Lower leg skin (tissue), 4 donors: ENCODE measurements at regions not wholly inside any gene's neighbourhood (a gene's known extent, or its start where the extent isn't known, plus 50 kb on each side); places are given as distances from the start of the nearest gene placed in this dataset.

Experiments
- DNase-seq, 2 donors: peaks; one replicate each; pipeline ENCODE4 v3.0.0-alpha.2; 2019; ENCODE audit warnings: low spot score in 2 of 2
- H3K4me3 ChIP-seq: fragments of 200-600 bp; sonication (generic); 2 replicates; pipeline ENCODE4 v1.5.1; 2017; ENCODE audit warnings: mild to moderate bottlenecking, low read depth; ENCODE audit not compliant: poor library complexity, severe bottlenecking
- POLR2A ChIP-seq, 2 donors: fragments of 450-650 bp; IDR thresholded peaks; one replicate each; pipeline ENCODE4 v1.6.1; 2016 to 2017; ENCODE audit warnings: antibody characterized with exemption in 2 of 2, mild to moderate bottlenecking in 1 of 2, moderate library complexity in 1 of 2
- WGBS, 2 donors: methylation state at CpG; one replicate each; pipeline ENCODE4 v1.1.5; 2018; 5-methylcytosine and 5-hydroxymethylcytosine counted together
- intact Hi-C: fragments of 100-400 bp; cut with DNase I; formaldehyde crosslinking; loops from one replicate; pipeline ENCODE4 v1.15.0; 2023; ENCODE audit warnings: low total_unique reads
- TF ChIP-seq, protein P1 (sequence below), 3 donors: fragments of 450-650 bp; IDR thresholded peaks; one replicate each; pipeline ENCODE4 v1.5.1; 2016; ENCODE audit warnings: antibody characterized with exemption in 3 of 3, mild to moderate bottlenecking in 3 of 3, moderate library complexity in 2 of 3

DNA sequence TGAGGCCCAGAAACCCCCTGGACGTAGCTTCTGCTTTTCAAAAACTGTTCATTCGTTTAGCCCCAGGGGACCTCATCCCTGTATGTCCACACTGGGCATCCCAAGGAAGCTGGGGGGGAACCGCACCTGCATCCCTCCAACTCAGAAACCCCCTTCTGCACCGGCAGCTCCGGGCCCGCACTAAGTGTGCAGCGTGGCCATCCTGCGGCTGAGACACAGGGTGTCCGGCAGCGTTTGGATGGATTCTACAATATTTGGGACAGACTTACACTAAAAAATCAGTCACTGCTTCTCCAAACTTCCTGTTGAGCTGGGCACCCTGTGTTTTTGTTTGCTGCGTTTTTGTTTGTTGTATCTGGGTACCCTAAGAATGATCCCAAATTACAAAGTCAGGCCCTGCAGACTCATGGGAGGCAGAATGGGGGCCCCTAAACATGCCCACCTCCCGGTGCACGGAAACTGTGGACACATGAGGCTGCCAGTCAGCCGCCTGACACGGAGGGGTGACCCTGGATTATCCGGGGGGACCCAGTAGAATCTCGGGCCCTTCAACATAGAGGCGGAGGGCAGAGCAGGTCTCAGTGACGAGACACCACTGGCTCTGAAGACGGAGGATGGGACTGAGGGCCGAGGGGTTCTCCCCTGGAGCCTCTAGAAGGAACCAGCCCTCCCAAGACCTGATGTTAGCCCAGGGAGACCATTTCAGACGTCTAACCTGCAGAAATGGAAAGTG, 88.2 kb upstream of the BHLHE23 start:
- 68 to 72% methylated on average over 22 of the region's 22 CpGs for WGBS, 2 donors
- no peak overlapping the region for H3K4me3 ChIP-seq
- no peak for TF ChIP-seq POLR2A (IDR thresholded peaks at IDR 0.05)
- TF ChIP-seq, protein P1, sequence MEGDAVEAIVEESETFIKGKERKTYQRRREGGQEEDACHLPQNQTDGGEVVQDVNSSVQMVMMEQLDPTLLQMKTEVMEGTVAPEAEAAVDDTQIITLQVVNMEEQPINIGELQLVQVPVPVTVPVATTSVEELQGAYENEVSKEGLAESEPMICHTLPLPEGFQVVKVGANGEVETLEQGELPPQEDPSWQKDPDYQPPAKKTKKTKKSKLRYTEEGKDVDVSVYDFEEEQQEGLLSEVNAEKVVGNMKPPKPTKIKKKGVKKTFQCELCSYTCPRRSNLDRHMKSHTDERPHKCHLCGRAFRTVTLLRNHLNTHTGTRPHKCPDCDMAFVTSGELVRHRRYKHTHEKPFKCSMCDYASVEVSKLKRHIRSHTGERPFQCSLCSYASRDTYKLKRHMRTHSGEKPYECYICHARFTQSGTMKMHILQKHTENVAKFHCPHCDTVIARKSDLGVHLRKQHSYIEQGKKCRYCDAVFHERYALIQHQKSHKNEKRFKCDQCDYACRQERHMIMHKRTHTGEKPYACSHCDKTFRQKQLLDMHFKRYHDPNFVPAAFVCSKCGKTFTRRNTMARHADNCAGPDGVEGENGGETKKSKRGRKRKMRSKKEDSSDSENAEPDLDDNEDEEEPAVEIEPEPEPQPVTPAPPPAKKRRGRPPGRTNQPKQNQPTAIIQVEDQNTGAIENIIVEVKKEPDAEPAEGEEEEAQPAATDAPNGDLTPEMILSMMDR (IDR thresholded peaks at IDR 0.05), result no peak
- peak in 1 of 2 donors; percentile 50 for DNase-seq
- intact Hi-C loops, result no loop called here

DNA sequence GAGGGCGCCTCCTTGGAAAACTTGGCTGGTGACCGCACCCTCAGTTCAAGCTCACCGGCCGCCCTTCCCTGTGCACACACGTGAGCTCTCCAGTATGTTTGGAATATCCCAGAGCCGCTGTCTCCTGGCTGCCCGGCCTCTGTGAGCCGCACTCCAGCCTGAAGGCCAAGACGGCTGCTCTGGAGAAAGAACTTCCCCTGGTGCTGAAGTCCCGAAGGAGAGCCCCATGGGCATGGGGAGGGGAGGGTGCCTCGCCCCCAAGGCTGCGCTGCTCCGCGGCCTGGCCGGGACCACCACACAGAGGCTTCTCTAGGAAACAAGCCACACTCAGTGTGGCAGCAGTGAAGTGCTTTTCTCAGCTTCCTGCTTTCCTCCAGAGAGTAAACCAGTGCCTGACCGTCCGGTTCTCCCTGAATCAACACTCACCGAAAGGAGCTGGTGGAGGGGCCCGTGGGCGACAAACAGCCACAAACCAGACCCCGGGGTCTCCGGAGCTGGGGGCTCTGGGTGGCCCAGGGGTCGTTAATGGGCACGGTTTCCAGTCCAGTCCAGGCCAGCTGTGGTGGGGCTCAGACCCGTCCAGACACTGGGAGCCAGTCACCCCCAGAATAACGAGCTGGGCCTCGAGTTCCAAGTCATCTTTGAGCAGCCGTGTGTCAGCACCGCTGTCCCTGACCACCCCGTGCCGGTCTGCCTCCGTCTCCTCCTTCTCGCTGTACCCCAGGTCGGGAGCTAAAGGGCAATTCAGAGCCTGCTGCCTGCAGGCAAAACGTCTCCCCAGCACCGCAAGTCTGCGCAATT, 87.4 kb upstream of the BHLHE23 start:
- peak in 1 of 2 donors; percentile 69 for DNase-seq
- intact Hi-C loops, result no loop called here
- H3K4me3 ChIP-seq, result no peak overlapping the region
- WGBS, 2 donors, result 56 to 67% methylated on average over 12 to 20 of the region's 37 CpGs
- no peak for TF ChIP-seq POLR2A (IDR thresholded peaks at IDR 0.05)
- TF ChIP-seq, protein P1 (IDR thresholded peaks at IDR 0.05), result no peak

DNA sequence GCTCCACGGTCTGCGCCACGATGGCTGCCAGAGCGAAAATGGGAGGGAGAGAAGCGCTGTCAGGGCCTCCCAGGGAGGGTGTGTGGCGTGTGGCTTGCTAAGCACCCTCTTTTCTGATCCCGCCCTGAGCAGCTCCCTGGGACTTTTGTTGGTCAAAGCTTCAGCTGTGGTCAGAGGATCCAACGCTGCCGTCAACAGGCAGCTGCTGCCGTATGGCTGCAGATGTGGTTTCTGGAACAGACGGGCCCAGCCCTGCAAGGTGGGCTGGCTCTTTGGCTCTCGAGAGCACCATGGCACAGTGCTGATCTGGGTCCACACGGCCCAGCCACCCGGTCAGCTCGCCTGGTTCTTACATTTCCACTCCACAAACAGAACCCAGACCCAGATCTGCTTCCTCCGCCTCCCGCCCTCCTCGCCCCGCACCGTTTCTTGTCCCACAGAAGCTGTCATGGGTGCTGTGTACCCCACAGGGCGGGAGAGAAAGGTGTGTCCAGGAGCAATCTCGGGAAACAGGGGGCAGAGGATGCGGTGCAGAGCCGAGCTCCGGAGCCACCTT, 86.0 kb upstream of the BHLHE23 start:
- DNase-seq, result peak in 1 of 2 donors; percentile 66
- no peak overlapping the region for H3K4me3 ChIP-seq
- intact Hi-C loops, result no loop called here
- TF ChIP-seq, protein P1 (IDR thresholded peaks at IDR 0.05), result no peak
- no peak for TF ChIP-seq POLR2A (IDR thresholded peaks at IDR 0.05)
- WGBS, 2 donors, result 74 to 80% methylated on average over 19 to 25 of the region's 25 CpGs

DNA sequence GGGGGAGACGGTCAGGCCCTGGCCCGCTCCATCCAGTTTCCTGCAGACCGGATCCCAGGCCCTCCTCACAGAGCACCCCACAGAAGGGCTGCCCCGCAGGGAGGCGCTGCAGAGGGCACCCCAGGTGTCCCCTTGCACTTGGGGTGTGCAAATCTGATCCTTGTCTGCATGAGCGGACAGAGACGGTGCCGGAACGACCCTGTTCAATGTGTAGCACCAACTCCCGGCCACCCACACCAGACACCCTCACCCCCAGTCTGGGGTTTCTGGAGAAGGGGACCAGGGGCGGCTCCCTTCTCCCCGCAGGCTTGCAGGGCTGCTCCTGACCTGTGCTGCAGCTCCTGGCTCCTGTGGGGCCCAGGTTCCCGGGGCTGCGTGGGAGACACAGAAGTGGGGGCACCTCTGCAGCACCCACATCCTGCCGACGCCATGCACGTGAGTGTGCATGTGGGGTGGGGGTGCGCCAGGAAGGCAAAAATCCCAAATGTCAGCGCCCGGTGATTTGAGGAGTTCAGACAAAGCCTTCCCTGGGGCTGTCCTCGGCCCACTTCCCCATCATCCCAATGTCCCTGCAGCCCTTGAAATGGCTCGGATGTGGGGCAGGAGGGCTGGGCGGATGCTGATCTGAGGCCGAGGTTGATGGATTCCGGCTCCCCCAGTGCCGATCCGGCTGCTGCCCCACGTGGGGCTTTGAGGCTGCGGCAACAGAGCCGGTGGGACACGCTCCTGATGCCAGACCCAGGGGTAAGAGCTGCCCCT, 85.3 kb upstream of the BHLHE23 start:
- 64 to 80% methylated on average over 16 to 26 of the region's 31 CpGs for WGBS, 2 donors
- intact Hi-C loops, result no loop called here

More for the DNA sequence above, 85.3 kb upstream of the BHLHE23 start:
- TF ChIP-seq, protein P1 (IDR thresholded peaks at IDR 0.05), result no peak
- H3K4me3 ChIP-seq, result no peak overlapping the region
- DNase-seq, result peak in 1 of 2 donors; percentile 69
